Keratinocyte (primary cell): ENCODE measurements at regions not wholly inside any gene's neighbourhood (a gene's known extent, or its start where the extent isn't known, plus 50 kb on each side); places are given as distances from the start of the nearest gene placed in this dataset.

Experiments used
- DNase-seq: peaks from one replicate; pipeline ENCODE4 v3.0.0-alpha.2; 2011; ENCODE audit warnings: low read depth, missing footprints, low spot score
- FAIRE-seq: peaks from 2 replicates; lab custom pipeline; 2011; peaks lifted over from hg19 to GRCh38; lab: Jason Lieb, UNC
- H2AFZ ChIP-seq: 2 replicates; pipeline ENCODE4 v1.6.0; 2012; ENCODE audit warnings: low read length, control low read depth, inconsistent platforms; ENCODE audit not compliant: control insufficient read depth
- H3K27ac ChIP-seq: 2 replicates; pipeline ENCODE4 v1.5.1; 2011; ENCODE audit warnings: low read length; ENCODE audit not compliant: control insufficient read depth, insufficient read depth
- H3K27me3 ChIP-seq: 3 replicates; pipeline ENCODE4 v1.6.0; 2011; ENCODE audit warnings: low read length; ENCODE audit not compliant: control insufficient read depth, insufficient read depth; ENCODE audit errors: extremely low read depth
- H3K36me3 ChIP-seq, 2 experiments: 2 replicates in 1 of 2; 3 replicates in 1 of 2; pipeline ENCODE4 v1.5.1; 2011; ENCODE audit warnings: low read length in 2 of 2, mild to moderate bottlenecking in 1 of 2; ENCODE audit not compliant: control insufficient read depth in 2 of 2, insufficient read depth in 2 of 2; ENCODE audit errors: extremely low read depth in 1 of 2
- H3K4me1 ChIP-seq: 3 replicates; pipeline ENCODE4 v1.5.1; 2011; ENCODE audit warnings: low read length; ENCODE audit not compliant: control insufficient read depth, insufficient read depth; ENCODE audit errors: extremely low read depth
- H3K4me2 ChIP-seq: 3 replicates; pipeline ENCODE4 v1.6.0; 2011; ENCODE audit warnings: low read depth, low read length; ENCODE audit not compliant: control insufficient read depth, insufficient read depth; ENCODE audit errors: extremely low read depth
- H3K4me3 ChIP-seq, 3 experiments: fragments of 200-600 bp in 1 of 3; sonication (generic) in 1 of 3; 2 replicates in 2 of 3; 3 replicates in 1 of 3; pipeline ENCODE4 v1.5.1; 2011 to 2016; ENCODE audit warnings: low read length in 3 of 3, mild to moderate bottlenecking in 3 of 3, control low read depth in 2 of 3, inconsistent platforms in 1 of 3, low read depth in 1 of 3, mixed read lengths in 1 of 3, mixed run types in 1 of 3, moderate library complexity in 1 of 3; ENCODE audit not compliant: control insufficient read depth in 2 of 3, insufficient read depth in 2 of 3; ENCODE audit errors: extremely low read depth in 1 of 3
- H3K79me2 ChIP-seq: 2 replicates; pipeline ENCODE4 v1.6.0; 2012; ENCODE audit warnings: low read length; ENCODE audit not compliant: control insufficient read depth, insufficient read depth
- H3K9ac ChIP-seq: 3 replicates; pipeline ENCODE4 v1.6.0; 2011; ENCODE audit warnings: low read length; ENCODE audit not compliant: control insufficient read depth, insufficient read depth; ENCODE audit errors: extremely low read depth
- H3K9me1 ChIP-seq: 3 replicates; pipeline ENCODE4 v1.6.0; 2011; ENCODE audit warnings: low read length; ENCODE audit not compliant: control insufficient read depth, insufficient read depth; ENCODE audit errors: extremely low read depth
- H3K9me3 ChIP-seq: 2 replicates; pipeline ENCODE4 v1.5.1; 2012; ENCODE audit warnings: low read depth, low read length; ENCODE audit not compliant: control insufficient read depth
- H4K20me1 ChIP-seq: 3 replicates; pipeline ENCODE4 v1.6.0; 2011; ENCODE audit warnings: low read length; ENCODE audit not compliant: control insufficient read depth, insufficient read depth; ENCODE audit errors: extremely low read depth
- CTCF ChIP-seq, 3 experiments: IDR thresholded peaks in 1 of 3; conservative IDR thresholded peaks in 1 of 3; optimal IDR thresholded peaks in 1 of 3; 2 replicates in 2 of 3; 3 replicates in 1 of 3; pipeline versions ENCODE3 to v1.5.1; 2011; ENCODE audit warnings: low read length in 3 of 3, mild to moderate bottlenecking in 3 of 3, moderate library complexity in 2 of 3, control low read depth in 1 of 3, inconsistent platforms in 1 of 3; ENCODE audit not compliant: insufficient read depth in 2 of 3; ENCODE audit errors: extremely low read depth in 1 of 3
- EZH2 ChIP-seq: IDR thresholded peaks from one replicate; pipeline ENCODE4 v1.6.1; 2012; ENCODE audit warnings: inconsistent platforms, mild to moderate bottlenecking, low read length, moderate library complexity
- dilution Hi-C: fragments of 300-500 bp; cut with MboI; formaldehyde crosslinking; loops from one replicate; pipeline ENCODE4 v1.7.0; 2020; ENCODE audit warnings: low sequenced_read_pairs; ENCODE audit not compliant: extremely low pct_ligation_motif_present

- H3K79me2 ChIP-seq, result no peaks in the 10 kb centered on the region
- no peaks in the 10 kb centered on the region for H3K36me3 ChIP-seq
- DNase-seq (no peak), FAIRE-seq (no peak)
- no peak overlapping the region for H2AFZ ChIP-seq
- H3K27ac ChIP-seq, result no peak overlapping the region
- no peaks in the 10 kb centered on the region for H3K27me3 ChIP-seq
- no peaks in the 10 kb centered on the region for H4K20me1 ChIP-seq
- no peaks in the 10 kb centered on the region for H3K4me1 ChIP-seq
- no peak overlapping the region for H3K4me2 ChIP-seq
- H3K9ac ChIP-seq, result no peak overlapping the region
- no peak for TF ChIP-seq EZH2
- no peak for TF ChIP-seq CTCF (optimal IDR thresholded peaks at IDR 0.05 in 1 of 3, IDR thresholded peaks at IDR 0.05 in 1 of 3, conservative IDR thresholded peaks at IDR 0.05 in 1 of 3; ENCODE audit: extremely low read depth in 1 of 3, insufficient read depth in 2 of 3, low read length in 3 of 3)
- dilution Hi-C loops, result no loop called here
- no peak overlapping the region for H3K4me3 ChIP-seq
- no peaks in the 10 kb centered on the region for H3K9me3 ChIP-seq
- no peaks in the 10 kb centered on the region for H3K9me1 ChIP-seq
Measured at GRCh38 chr4:32196950-32197688, 1477.0 kb downstream of the PCDH7 start.

- TF ChIP-seq EZH2, result no peak
- TF ChIP-seq CTCF (optimal IDR thresholded peaks at IDR 0.05 in 1 of 3, IDR thresholded peaks at IDR 0.05 in 1 of 3, conservative IDR thresholded peaks at IDR 0.05 in 1 of 3; ENCODE audit: extremely low read depth in 1 of 3, insufficient read depth in 2 of 3, low read length in 3 of 3), result no peak
- Histone ChIP-seq H3K79me2 (no peaks in the 10 kb centered on the region), H3K9me3 (no peaks in the 10 kb centered on the region), H3K9me1 (no peaks in the 10 kb centered on the region), H3K27ac (no peak overlapping the region), H3K4me3 (no peak overlapping the region), H3K36me3 (no peaks in the 10 kb centered on the region), H3K27me3 (no peaks in the 10 kb centered on the region), H3K4me1 (no peaks in the 10 kb centered on the region), H4K20me1 (no peaks in the 10 kb centered on the region), H3K4me2 (no peak overlapping the region), H3K9ac (no peak overlapping the region), H2AFZ (peak overlapping the region; percentile 36)
- dilution Hi-C loops, result no loop called here
- DNase-seq (no peak), FAIRE-seq (no peak)
Measured at GRCh38 chr4:32199639-32200038, 1479.5 kb downstream of the PCDH7 start.
